Uterus (tissue), 3 donors: ENCODE measurements at regions not wholly inside any gene's neighbourhood (a gene's known extent, or its start where the extent isn't known, plus 50 kb on each side); places are given as distances from the start of the nearest gene placed in this dataset.

ENCODE experiments used
- DNase-seq, 2 donors: peaks; one replicate each; pipeline ENCODE4 v3.0.0-alpha.2; 2019 to 2020
- H3K27ac ChIP-seq, 2 donors: fragments of 200-600 bp; sonication (generic); 1 replicate in 1 of 2; 2 replicates in 1 of 2; pipeline ENCODE4 v1.5.1; 2016 to 2018
- H3K27me3 ChIP-seq, 2 donors: fragments of 200-600 bp; sonication (generic); one replicate each; pipeline ENCODE4 v1.5.1; 2018 to 2019; ENCODE audit warnings: control low read depth in 1 of 2
- H3K36me3 ChIP-seq, 2 donors: fragments of 200-600 bp; sonication (generic); one replicate each; pipeline ENCODE4 v1.5.1; 2019; ENCODE audit warnings: control low read depth in 1 of 2
- H3K4me1 ChIP-seq, 2 donors: fragments of 200-600 bp; sonication (generic); one replicate each; pipeline ENCODE4 v1.5.1; 2018 to 2019; ENCODE audit warnings: control low read depth in 1 of 2
- H3K4me3 ChIP-seq, 2 donors: fragments of 200-600 bp; sonication (generic); 1 replicate in 1 of 2; 2 replicates in 1 of 2; pipeline ENCODE4 v1.5.1; 2018 to 2019; ENCODE audit warnings: mild to moderate bottlenecking in 1 of 2
- H3K9me3 ChIP-seq, 2 donors: fragments of 200-600 bp; sonication (generic); one replicate each; pipeline ENCODE4 v1.5.1; 2019; ENCODE audit warnings: control low read depth in 1 of 2
- POLR2A ChIP-seq, 2 donors: fragments of 450-650 bp; IDR thresholded peaks; one replicate each; pipeline ENCODE4 v1.6.1; 2016; ENCODE audit warnings: antibody characterized with exemption in 2 of 2, mild to moderate bottlenecking in 1 of 2, moderate library complexity in 1 of 2
- intact Hi-C: fragments of 100-400 bp; cut with DNase I; formaldehyde crosslinking; loops from one replicate; pipeline ENCODE4 v1.15.1; 2023; ENCODE audit warnings: low total_unique reads
- TF ChIP-seq, protein P1 (sequence below), 4 experiments: fragments of 200-600 bp in 2 of 4; fragments of 450-650 bp in 2 of 4; sonication (generic) in 2 of 4; IDR thresholded peaks; one replicate each; pipeline ENCODE4 v1.5.1; 2016 to 2019; ENCODE audit warnings: antibody characterized with exemption in 4 of 4, mild to moderate bottlenecking in 2 of 4, moderate library complexity in 1 of 4
- donor health status: DM: yes; HTN: yes; CAD: no.

- Histone ChIP-seq H3K4me3 (no peak overlapping the region), H3K4me1 (no peaks in the 10 kb centered on the region), H3K9me3 (no peaks in the 10 kb centered on the region), H3K27ac (no peak overlapping the region), H3K27me3 (no peaks in the 10 kb centered on the region), H3K36me3 (no peaks in the 10 kb centered on the region)
- no peak for TF ChIP-seq POLR2A (IDR thresholded peaks at IDR 0.05)
- TF ChIP-seq, protein P1, sequence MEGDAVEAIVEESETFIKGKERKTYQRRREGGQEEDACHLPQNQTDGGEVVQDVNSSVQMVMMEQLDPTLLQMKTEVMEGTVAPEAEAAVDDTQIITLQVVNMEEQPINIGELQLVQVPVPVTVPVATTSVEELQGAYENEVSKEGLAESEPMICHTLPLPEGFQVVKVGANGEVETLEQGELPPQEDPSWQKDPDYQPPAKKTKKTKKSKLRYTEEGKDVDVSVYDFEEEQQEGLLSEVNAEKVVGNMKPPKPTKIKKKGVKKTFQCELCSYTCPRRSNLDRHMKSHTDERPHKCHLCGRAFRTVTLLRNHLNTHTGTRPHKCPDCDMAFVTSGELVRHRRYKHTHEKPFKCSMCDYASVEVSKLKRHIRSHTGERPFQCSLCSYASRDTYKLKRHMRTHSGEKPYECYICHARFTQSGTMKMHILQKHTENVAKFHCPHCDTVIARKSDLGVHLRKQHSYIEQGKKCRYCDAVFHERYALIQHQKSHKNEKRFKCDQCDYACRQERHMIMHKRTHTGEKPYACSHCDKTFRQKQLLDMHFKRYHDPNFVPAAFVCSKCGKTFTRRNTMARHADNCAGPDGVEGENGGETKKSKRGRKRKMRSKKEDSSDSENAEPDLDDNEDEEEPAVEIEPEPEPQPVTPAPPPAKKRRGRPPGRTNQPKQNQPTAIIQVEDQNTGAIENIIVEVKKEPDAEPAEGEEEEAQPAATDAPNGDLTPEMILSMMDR (IDR thresholded peaks at IDR 0.05) = no peak
- intact Hi-C loops = no loop called here
- DNase-seq = no peak
Measured at GRCh38 chr4:58669783-58670182, 1559.6 kb upstream of the IGFBP7 start.

GRCh38 chr4:58665649-58666048 is 1555.5 kb upstream of the IGFBP7 start:
- no peak for TF ChIP-seq POLR2A (IDR thresholded peaks at IDR 0.05)
- TF ChIP-seq, protein P1 (IDR thresholded peaks at IDR 0.05) = no peak
- intact Hi-C loops = no loop called here
- Histone ChIP-seq H3K9me3 (no peaks in the 10 kb centered on the region), H3K36me3 (no peaks in the 10 kb centered on the region), H3K27ac (no peak overlapping the region), H3K4me1 (no peaks in the 10 kb centered on the region), H3K4me3 (no peak overlapping the region), H3K27me3 (no peaks in the 10 kb centered on the region)
- no peak for DNase-seq

- Histone ChIP-seq H3K27me3 (no peaks in the 10 kb centered on the region), H3K4me3 (no peak overlapping the region), H3K4me1 (no peaks in the 10 kb centered on the region), H3K36me3 (no peaks in the 10 kb centered on the region), H3K27ac (no peak overlapping the region), H3K9me3 (no peaks in the 10 kb centered on the region)
- intact Hi-C loops = no loop called here
- DNase-seq = no peak
- no peak for TF ChIP-seq POLR2A (IDR thresholded peaks at IDR 0.05)
- TF ChIP-seq, protein P1 (IDR thresholded peaks at IDR 0.05) = no peak
Measured at GRCh38 chr4:58658701-58659100, 1548.5 kb upstream of the IGFBP7 start.

GRCh38 chr4:58653251-58653650 is 1543.1 kb upstream of the IGFBP7 start:
- no peak overlapping the region for H3K27ac ChIP-seq
- DNase-seq = no peak
- no peaks in the 10 kb centered on the region for H3K36me3 ChIP-seq
- H3K4me3 ChIP-seq = no peak overlapping the region
- H3K27me3 ChIP-seq = no peaks in the 10 kb centered on the region
- no peaks in the 10 kb centered on the region for H3K4me1 ChIP-seq
- intact Hi-C loops = no loop called here
- TF ChIP-seq POLR2A (IDR thresholded peaks at IDR 0.05) = no peak
- TF ChIP-seq, protein P1 (IDR thresholded peaks at IDR 0.05) = no peak
- H3K9me3 ChIP-seq = no peaks in the 10 kb centered on the region

- intact Hi-C loops = no loop called here
- Histone ChIP-seq H3K4me3 (no peak overlapping the region), H3K4me1 (no peaks in the 10 kb centered on the region), H3K9me3 (no peaks in the 10 kb centered on the region), H3K36me3 (no peaks in the 10 kb centered on the region), H3K27ac (no peak overlapping the region), H3K27me3 (no peaks in the 10 kb centered on the region)
- no peak for TF ChIP-seq POLR2A (IDR thresholded peaks at IDR 0.05)
- TF ChIP-seq, protein P1 (IDR thresholded peaks at IDR 0.05) = no peak
- no peak for DNase-seq
Measured at GRCh38 chr4:58649226-58649625, 1539.0 kb upstream of the IGFBP7 start.
